Calu3 (cell line): ENCODE measurements at regions not wholly inside any gene's neighbourhood (a gene's known extent, or its start where the extent isn't known, plus 50 kb on each side); places are given as distances from the start of the nearest gene placed in this dataset.

Experiments
- BruUV-seq: library from RNA; stranded (reverse); fragments of 400-500 nt; replicated peaks from 2 replicates; lab custom pipeline; 2021; lab: Mats Ljungman, UMichigan
- CTCF ChIA-PET: fragments of 300-600 bp; sonication (Branson Sonifier 250); formaldehyde crosslinking; loops from one replicate; lab custom pipeline; 2022; ENCODE audit warnings: antibody characterized with exemption; lab: Charles Lee
- DNase-seq: peaks from one replicate; pipeline ENCODE4 v3.0.0; 2022
- H3K27ac Mint-ChIP-seq: one replicate; pipeline ENCODE4 v1.8.0; 2022; ENCODE audit warnings: mixed read lengths; ENCODE audit not compliant: unreplicated experiment
- H3K27me3 Mint-ChIP-seq: one replicate; pipeline ENCODE4 v1.8.0; 2022; ENCODE audit warnings: mixed read lengths; ENCODE audit not compliant: unreplicated experiment
- H3K36me3 Mint-ChIP-seq: one replicate; pipeline ENCODE4 v1.8.0; 2022; ENCODE audit warnings: mild to moderate bottlenecking, moderate library complexity, mixed read lengths; ENCODE audit not compliant: insufficient read depth, unreplicated experiment
- H3K4me1 Mint-ChIP-seq: one replicate; pipeline ENCODE4 v1.8.0; 2022; ENCODE audit warnings: mild to moderate bottlenecking, low read depth, mixed read lengths; ENCODE audit not compliant: unreplicated experiment
- H3K4me3 Mint-ChIP-seq: one replicate; pipeline ENCODE4 v1.8.0; 2022; ENCODE audit warnings: mild to moderate bottlenecking, low read depth, moderate library complexity, mixed read lengths; ENCODE audit not compliant: unreplicated experiment
- H3K9me3 Mint-ChIP-seq: one replicate; pipeline ENCODE4 v1.8.0; 2022; ENCODE audit warnings: low read depth, mixed read lengths; ENCODE audit not compliant: unreplicated experiment
- intact Hi-C: fragments of 100-400 bp; cut with micrococcal nuclease; formaldehyde crosslinking; loops from one replicate; pipeline ENCODE4 v1.10.0; 2022; ENCODE audit not compliant: unreplicated experiment
- TF ChIP-seq, protein P1 (sequence below): fragments of 200-600 bp; IDR thresholded peaks from one replicate; pipeline ENCODE4 v1.8.0; 2022; ENCODE audit warnings: antibody characterized with exemption; ENCODE audit not compliant: unreplicated experiment

DNA sequence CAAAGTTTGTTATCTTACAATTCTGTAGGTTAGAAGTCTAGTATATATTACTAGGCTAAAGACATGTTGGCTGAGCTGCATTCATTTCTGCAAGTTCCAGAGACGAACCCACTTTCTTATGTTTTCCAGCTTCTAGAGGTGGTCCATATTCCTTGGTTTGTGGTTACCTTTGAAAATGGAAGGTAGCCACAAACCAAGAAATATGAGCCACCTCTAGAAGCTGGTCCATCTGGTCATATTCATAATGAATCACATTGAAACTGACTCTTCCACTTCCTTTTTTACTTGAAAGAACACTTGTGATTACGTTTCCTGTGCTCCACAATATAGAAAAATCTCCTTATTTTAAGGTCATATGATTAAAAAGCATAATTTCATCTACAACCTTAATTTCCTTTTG is 943.0 kb upstream of the PCDH9 start:
- H3K4me3 Mint-ChIP-seq: no peak overlapping the region
- no peak for DNase-seq
- CTCF ChIA-PET: no interaction called here

DNA sequence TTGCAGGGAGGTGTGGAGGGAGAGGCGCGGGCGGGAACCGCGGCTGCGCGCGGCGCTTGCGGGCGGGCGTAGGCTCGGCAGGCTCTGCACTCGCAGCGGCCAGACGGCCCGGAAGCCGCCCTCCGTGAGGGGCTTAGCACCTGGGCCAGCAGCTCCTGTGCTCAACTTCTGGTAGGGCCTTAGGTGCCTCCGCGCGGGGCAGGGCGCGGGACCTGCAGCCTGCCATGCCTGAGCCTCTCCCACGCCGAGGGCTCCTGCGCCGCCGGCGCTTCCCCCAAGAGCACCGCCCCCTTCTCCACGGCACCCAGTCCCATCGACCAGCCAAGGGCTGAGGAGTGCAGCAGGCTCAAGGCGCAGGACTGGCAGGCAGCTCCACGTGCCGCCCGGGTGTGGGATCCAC is 940.8 kb upstream of the PCDH9 start:
- H3K9me3 Mint-ChIP-seq: no peaks in the 10 kb centered on the region
- no peaks in the 10 kb centered on the region for H3K36me3 Mint-ChIP-seq
- H3K27me3 Mint-ChIP-seq: no peaks in the 10 kb centered on the region
- no peak for DNase-seq
- TF ChIP-seq, protein P1, sequence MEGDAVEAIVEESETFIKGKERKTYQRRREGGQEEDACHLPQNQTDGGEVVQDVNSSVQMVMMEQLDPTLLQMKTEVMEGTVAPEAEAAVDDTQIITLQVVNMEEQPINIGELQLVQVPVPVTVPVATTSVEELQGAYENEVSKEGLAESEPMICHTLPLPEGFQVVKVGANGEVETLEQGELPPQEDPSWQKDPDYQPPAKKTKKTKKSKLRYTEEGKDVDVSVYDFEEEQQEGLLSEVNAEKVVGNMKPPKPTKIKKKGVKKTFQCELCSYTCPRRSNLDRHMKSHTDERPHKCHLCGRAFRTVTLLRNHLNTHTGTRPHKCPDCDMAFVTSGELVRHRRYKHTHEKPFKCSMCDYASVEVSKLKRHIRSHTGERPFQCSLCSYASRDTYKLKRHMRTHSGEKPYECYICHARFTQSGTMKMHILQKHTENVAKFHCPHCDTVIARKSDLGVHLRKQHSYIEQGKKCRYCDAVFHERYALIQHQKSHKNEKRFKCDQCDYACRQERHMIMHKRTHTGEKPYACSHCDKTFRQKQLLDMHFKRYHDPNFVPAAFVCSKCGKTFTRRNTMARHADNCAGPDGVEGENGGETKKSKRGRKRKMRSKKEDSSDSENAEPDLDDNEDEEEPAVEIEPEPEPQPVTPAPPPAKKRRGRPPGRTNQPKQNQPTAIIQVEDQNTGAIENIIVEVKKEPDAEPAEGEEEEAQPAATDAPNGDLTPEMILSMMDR: no peak
- H3K4me1 Mint-ChIP-seq: no peaks in the 10 kb centered on the region
- no peak overlapping the region for H3K27ac Mint-ChIP-seq
- CTCF ChIA-PET: no interaction called here
- intact Hi-C loops: no loop called here
- H3K4me3 Mint-ChIP-seq: no peak overlapping the region
- no TSS peak for BruUV-seq

More for the DNA sequence above, 943.0 kb upstream of the PCDH9 start:
- Mint-ChIP-seq H3K27ac (no peak overlapping the region), H3K9me3 (no peaks in the 10 kb centered on the region), H3K4me1 (no peaks in the 10 kb centered on the region), H3K27me3 (no peaks in the 10 kb centered on the region), H3K36me3 (no peaks in the 10 kb centered on the region)
- BruUV-seq: no TSS peak
- TF ChIP-seq, protein P1: no peak
- intact Hi-C loops: no loop called here

GRCh38 chr13:68168448-68168847 is 938.3 kb upstream of the PCDH9 start:
- no peak overlapping the region for H3K4me3 Mint-ChIP-seq
- no peaks in the 10 kb centered on the region for H3K27me3 Mint-ChIP-seq
- BruUV-seq: no TSS peak
- H3K9me3 Mint-ChIP-seq: no peaks in the 10 kb centered on the region
- H3K27ac Mint-ChIP-seq: no peak overlapping the region
- TF ChIP-seq, protein P1: no peak
- H3K36me3 Mint-ChIP-seq: no peaks in the 10 kb centered on the region
- DNase-seq: no peak
- no peaks in the 10 kb centered on the region for H3K4me1 Mint-ChIP-seq
- intact Hi-C loops: no loop called here
- CTCF ChIA-PET: no interaction called here

- no peaks in the 10 kb centered on the region for H3K27me3 Mint-ChIP-seq
- TF ChIP-seq, protein P1: no peak
- H3K27ac Mint-ChIP-seq: no peak overlapping the region
- no peak overlapping the region for H3K4me3 Mint-ChIP-seq
- no peaks in the 10 kb centered on the region for H3K4me1 Mint-ChIP-seq
- CTCF ChIA-PET: no interaction called here
- no peak for DNase-seq
- no peaks in the 10 kb centered on the region for H3K9me3 Mint-ChIP-seq
- intact Hi-C loops: no loop called here
- no TSS peak for BruUV-seq
- no peaks in the 10 kb centered on the region for H3K36me3 Mint-ChIP-seq
Observed at GRCh38 chr13:68160466-68160865, 930.3 kb upstream of the PCDH9 start.

- TF ChIP-seq, protein P1: no peak
- Mint-ChIP-seq H3K4me3 (no peak overlapping the region), H3K9me3 (no peaks in the 10 kb centered on the region), H3K27ac (no peak overlapping the region), H3K27me3 (no peaks in the 10 kb centered on the region), H3K36me3 (no peaks in the 10 kb centered on the region), H3K4me1 (no peaks in the 10 kb centered on the region)
- BruUV-seq: no TSS peak
- DNase-seq: no peak
- CTCF ChIA-PET: no interaction called here
- intact Hi-C loops: no loop called here
Observed at GRCh38 chr13:68152414-68152813, 922.3 kb upstream of the PCDH9 start.
